Lung (tissue), 11 donors: ENCODE measurements at regions not wholly inside any gene's neighbourhood (a gene's known extent, or its start where the extent isn't known, plus 50 kb on each side); places are given as distances from the start of the nearest gene placed in this dataset.
A peak's percentile ranks its signal among the peaks of the same experiment; 100 is the strongest.

Experiments
- ATAC-seq: fragments of 200-7000 bp; cut with Tn5 transposase; one replicate; pipeline ENCODE4 v1.9.1; 2020; ENCODE audit warnings: moderate number of reproducible peaks; ENCODE audit not compliant: insufficient read depth, low FRiP score
- DNase-seq, 3 donors: peaks; one replicate each; pipeline ENCODE4 v3.0.0-alpha.2; 2013 to 2017
- H3K27ac ChIP-seq, 2 donors: one replicate each; pipeline ENCODE4 v1.5.1; 2013; ENCODE audit warnings: mild to moderate bottlenecking in 2 of 2, moderate library complexity in 2 of 2, control low read depth in 1 of 2, inconsistent platforms in 1 of 2, low read depth in 1 of 2, low read length in 1 of 2
- H3K27me3 ChIP-seq, 3 donors: one replicate each; pipeline ENCODE4 v1.5.1; 2013; ENCODE audit warnings: low read length in 2 of 3; ENCODE audit not compliant: control insufficient read depth in 3 of 3, insufficient read depth in 3 of 3
- H3K36me3 ChIP-seq, 4 donors: one replicate each; pipeline ENCODE4 v1.5.1; 2013; ENCODE audit warnings: low read length in 4 of 4, mild to moderate bottlenecking in 1 of 4, moderate library complexity in 1 of 4; ENCODE audit not compliant: control insufficient read depth in 4 of 4, insufficient read depth in 4 of 4
- H3K4me1 ChIP-seq, 5 donors: one replicate each; pipeline ENCODE4 v1.5.1; 2013; ENCODE audit warnings: low read length in 5 of 5, mild to moderate bottlenecking in 2 of 5, moderate library complexity in 1 of 5; ENCODE audit not compliant: control insufficient read depth in 5 of 5, insufficient read depth in 5 of 5
- H3K4me3 ChIP-seq: one replicate; pipeline ENCODE4 v1.5.1; 2013; ENCODE audit warnings: mild to moderate bottlenecking, control low read depth, moderate library complexity
- H3K9ac ChIP-seq, 2 donors: one replicate each; pipeline ENCODE4 v1.5.1; 2013; ENCODE audit warnings: low read length in 2 of 2, control low read depth in 1 of 2; ENCODE audit not compliant: insufficient read depth in 1 of 2
- H3K9me3 ChIP-seq, 4 donors: one replicate each; pipeline ENCODE4 v1.5.1; 2013; ENCODE audit warnings: low read length in 3 of 4, mild to moderate bottlenecking in 1 of 4, moderate library complexity in 1 of 4; ENCODE audit not compliant: control insufficient read depth in 4 of 4, insufficient read depth in 3 of 4
- CTCF ChIP-seq: IDR thresholded peaks from 2 replicates; pipeline ENCODE4 v1.5.1; 2012; ENCODE audit warnings: mild to moderate bottlenecking; ENCODE audit errors: control extremely low read depth, extremely low read depth
- WGBS, 2 donors: extraction: QIAGEN DNeasy Blood & Tissue Kit; methylation state at CpG; one replicate each; pipeline ENCODE4 v1.1.7; 2013; 5-methylcytosine and 5-hydroxymethylcytosine counted together
- donor health status: control.
- donor health status: control.
- donor health status: Bipolar disorder and iron deficiency.
- donor health status: healthy.
- donor health status: DM: yes; HTN: yes; CAD: no.

DNA sequence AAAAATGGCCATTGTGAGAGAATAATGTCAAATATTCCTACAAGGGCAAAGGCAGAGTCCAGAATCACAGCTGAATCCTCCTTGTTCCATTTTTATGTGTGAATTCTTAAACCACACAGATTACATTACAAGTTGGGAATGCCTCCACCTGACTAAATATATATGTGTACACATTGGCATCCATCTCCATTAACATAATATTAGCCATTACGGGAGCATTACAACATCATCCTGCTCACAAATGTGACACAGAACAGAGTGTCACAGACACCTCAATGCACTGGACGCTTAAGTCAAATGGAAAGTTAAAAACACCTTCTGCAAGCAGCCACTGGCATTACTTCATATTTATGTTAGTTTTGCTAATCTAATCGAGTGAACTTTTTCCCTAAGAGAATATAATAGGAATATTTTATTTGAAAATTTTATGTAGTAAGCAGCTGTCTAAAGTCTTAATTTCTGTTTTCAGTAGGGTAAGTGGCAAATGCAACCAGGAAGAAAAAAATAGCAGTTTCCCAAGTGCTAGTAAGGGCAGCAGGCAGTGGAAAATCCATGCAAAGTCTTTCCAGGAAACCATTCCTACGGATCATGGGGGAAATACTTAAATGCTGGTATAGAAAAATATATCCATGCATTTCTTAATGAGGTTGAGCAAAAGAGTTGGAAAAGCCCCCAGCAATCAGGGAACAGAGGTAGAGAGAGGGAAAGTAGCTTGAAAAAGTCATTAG is 255.6 kb downstream of the OSR1 start:
- Histone ChIP-seq H3K9me3 (no peaks in the 10 kb centered on the region), H3K4me3 (no peak overlapping the region), H3K4me1 (peaks cover 0 to 9% (median 0%) of the 10 kb centered on the region in 5 donors), H3K27ac (no peak overlapping the region), H3K36me3 (no peaks in the 10 kb centered on the region), H3K27me3 (no peaks in the 10 kb centered on the region), H3K9ac (no peak overlapping the region)
- no peak for TF ChIP-seq CTCF
- DNase-seq (peak in 1 of 3 donors; percentile 27), ATAC-seq (no peak)
- 72 to 81% methylated on average over 4 of the region's 4 CpGs for WGBS, 2 donors

GRCh38 chr2:19101968-19102367 is 256.5 kb downstream of the OSR1 start:
- Histone ChIP-seq H3K36me3 (no peaks in the 10 kb centered on the region), H3K4me1 (peaks cover 0 to 9% (median 0%) of the 10 kb centered on the region in 5 donors), H3K27ac (no peak overlapping the region), H3K9me3 (no peaks in the 10 kb centered on the region), H3K9ac (no peak overlapping the region), H3K4me3 (no peak overlapping the region), H3K27me3 (no peaks in the 10 kb centered on the region)
- ATAC-seq, result no peak
- DNase-seq, result no peak
- TF ChIP-seq CTCF, result no peak
- WGBS, 2 donors, result 48 to 70% methylated on average over 3 of the region's 3 CpGs

GRCh38 chr2:19100570-19100969 is 257.9 kb downstream of the OSR1 start:
- H3K4me3 ChIP-seq, result no peak overlapping the region
- 65 to 70% methylated on average over 2 of the region's 2 CpGs for WGBS, 2 donors

More at GRCh38 chr2:19100570-19100969, 257.9 kb downstream of the OSR1 start:
- Histone ChIP-seq H3K9me3 (no peaks in the 10 kb centered on the region), H3K4me1 (peaks cover 0 to 9% (median 0%) of the 10 kb centered on the region in 5 donors), H3K36me3 (no peaks in the 10 kb centered on the region), H3K9ac (no peak overlapping the region), H3K27me3 (no peaks in the 10 kb centered on the region), H3K27ac (no peak overlapping the region)
- DNase-seq, result peak in 1 of 3 donors; percentile 61
- ATAC-seq, result no peak
- no peak for TF ChIP-seq CTCF
